Stimulated activated CD4-positive, alpha-beta T cell treated with anti-CD3 and anti-CD28 coated beads, Interleukin-2, amount 100 ng/mL, for 24 hours (primary cell): ENCODE measurements at regions not wholly inside any gene's neighbourhood (a gene's known extent, or its start where the extent isn't known, plus 50 kb on each side); places are given as distances from the start of the nearest gene placed in this dataset.

ENCODE experiments used
- DNase-seq, 2 donors: peaks; one replicate each; pipeline ENCODE4 v3.0.0-alpha.2; 2020

DNA sequence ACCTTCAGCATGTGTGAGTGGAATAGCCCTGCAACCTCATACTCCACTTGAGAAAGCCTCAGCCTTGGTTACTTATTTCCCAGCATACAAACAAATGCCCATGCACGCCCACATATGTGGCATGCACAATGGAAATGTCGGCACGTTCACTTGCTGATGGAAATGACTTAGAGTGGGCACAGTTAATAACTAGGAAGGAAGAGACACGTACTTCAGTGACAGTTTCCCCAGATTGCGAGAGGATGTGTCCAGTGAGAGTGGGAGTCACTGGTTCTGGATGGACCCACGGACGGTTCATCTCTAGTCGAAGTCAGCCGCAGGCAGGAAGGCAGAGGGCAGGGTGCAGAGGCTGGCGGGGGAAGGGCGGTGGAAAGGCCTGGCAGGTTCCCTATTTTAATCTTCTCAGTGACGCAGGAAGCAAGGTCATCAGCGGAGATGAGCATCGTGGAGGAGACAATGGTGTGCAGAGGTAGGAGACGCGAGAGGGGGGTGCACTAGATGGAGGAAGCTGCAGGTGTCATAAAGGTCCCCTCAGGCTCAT lies 350.7 kb upstream of the MYT1L start:
- DNase-seq, result no peak

DNA sequence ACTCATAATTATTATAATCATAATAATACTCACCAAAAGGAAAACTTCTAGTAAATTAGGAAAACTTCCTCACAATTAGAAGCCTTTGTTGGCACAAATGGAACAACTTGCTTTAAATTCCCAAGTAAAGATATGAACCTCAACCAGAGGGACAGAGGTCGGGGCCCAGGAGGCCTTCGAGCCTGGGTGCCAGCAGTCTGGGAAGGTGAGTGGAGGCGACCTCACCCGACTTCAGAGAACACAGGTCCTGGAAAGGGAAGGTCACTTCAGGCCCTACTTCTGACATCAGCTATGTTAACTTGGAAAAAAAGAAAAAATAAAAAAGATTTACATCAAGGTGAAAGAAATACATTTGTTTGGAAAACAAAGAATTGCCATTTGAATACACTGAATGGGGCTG lies 350.0 kb upstream of the MYT1L start:
- no peak for DNase-seq

DNA sequence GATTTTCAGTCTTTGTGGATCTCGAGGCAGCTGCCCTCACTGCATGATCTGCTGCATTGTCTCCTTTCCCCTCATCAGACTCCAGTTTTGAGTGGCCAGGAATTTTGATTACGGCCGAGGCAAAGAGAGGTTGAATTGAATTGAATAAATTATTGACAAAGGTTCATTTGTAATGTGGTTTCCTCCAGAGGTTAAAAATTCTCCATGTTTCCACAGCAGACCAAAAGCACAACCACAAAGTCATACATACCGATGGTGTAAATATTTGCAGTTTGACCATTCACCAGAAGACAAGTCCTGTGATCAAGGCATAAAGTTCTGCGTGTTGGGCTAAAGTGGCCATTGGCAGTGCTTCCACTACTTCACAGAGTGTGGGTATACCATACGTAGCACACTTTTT lies 343.8 kb upstream of the MYT1L start:
- no peak for DNase-seq

DNA sequence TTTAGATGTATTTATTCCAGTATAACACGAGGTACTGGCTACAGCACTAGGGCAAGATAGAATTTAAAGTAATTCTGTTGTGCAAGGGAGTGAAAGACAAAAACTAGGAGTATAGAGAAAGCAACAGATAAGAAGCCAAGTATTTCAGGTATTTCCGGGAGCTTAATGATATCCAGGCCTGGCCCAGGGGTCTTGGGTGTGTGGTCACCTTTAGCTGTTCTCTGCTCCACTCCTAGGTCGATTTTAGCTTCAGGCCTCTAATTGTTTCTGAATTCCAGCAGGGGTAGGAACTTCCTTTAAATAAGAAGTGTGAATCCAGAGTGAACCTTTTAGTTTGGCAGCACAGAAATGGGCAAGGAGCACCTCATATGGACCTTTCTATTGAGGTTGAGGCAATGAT lies 342.3 kb upstream of the MYT1L start:
- DNase-seq, result no peak

DNA sequence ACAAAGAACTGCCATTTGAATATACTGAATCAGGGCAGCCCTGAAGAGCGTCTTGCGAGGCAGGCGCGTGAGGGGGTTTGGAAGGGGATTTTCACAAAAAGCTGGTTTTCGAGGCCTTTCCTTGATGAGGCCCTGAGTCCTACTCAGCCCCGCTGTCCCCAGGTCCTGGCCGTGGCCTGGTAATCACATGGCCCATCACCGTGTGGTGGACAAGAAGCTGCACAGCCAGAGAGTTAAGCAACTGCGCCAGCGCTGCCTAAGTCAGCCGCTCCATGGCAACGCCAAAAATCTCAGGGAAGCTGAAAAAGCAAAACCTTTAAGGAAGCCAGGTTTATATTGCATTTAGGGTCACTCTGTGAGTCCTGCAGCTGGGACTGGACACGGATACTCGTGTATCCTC lies 341.2 kb upstream of the MYT1L start:
- no peak for DNase-seq

DNA sequence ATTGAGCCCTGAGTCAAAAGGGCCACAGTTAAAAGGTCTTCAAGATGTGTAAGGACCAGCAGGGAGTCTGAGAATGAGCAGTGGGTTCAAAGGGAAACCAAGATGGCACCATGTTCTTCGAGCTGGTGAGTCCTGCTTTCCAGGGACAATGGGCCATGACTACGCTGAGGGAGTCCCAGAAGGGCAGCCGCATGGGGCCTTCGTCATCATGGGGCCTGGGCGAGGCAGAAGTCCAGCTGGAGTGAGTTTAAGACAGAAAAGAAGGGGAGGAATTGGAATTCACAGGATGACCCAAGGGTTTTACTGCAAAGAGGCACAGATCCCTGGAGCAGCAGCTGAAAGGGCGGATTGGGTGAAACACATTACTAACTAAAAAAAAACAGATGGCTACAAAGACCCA lies 340.8 kb upstream of the MYT1L start:
- DNase-seq, result no peak

DNA sequence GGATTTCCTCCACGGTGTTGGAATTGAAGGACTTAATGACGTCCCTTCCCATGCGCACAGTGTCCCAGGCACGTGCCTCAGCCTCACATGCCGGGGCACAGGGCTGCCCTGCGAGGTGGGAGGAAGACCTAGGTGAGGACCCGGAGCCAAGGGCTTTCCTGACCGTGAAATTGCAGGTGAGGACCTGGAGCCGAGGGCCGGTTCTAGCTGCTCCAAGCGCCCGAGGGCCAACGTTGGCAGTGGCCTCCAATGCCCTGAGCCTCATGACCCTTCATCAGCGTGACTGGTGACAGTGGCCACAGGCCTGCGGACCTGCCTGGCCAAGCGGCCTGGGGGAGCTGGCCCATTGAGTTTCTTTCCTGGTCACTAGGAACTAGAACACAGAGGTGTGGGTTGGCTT lies 338.2 kb upstream of the MYT1L start:
- DNase-seq, result no peak

DNA sequence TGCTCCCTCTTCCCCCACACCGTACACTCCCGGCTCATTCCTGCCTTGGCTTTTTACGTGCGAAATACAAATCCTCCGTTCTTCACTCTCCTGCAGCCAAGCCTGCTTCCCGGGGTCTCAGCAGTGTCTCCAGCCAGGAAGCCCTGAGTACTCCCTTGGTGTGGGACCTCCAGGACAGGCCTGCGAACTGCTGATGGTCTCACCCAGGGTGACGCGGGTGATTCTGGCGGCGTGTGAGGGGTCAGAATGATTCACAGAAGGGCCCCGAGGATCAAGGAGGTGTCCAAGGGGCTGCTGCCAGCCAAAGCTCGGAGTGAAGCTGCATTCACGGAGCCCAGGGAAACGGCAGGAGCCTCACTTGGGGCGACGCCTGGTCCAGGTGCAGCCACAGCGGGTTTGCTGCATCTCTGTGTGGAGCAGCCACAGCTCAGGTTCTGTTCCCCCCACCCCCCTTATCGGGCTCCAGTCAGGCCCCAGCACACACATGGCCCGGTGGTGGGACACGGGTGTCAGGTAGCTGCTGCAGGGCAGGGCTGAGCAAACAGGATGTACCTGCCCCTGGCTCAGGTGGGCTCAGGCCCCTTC lies 337.7 kb upstream of the MYT1L start:
- DNase-seq, result no peak

DNA sequence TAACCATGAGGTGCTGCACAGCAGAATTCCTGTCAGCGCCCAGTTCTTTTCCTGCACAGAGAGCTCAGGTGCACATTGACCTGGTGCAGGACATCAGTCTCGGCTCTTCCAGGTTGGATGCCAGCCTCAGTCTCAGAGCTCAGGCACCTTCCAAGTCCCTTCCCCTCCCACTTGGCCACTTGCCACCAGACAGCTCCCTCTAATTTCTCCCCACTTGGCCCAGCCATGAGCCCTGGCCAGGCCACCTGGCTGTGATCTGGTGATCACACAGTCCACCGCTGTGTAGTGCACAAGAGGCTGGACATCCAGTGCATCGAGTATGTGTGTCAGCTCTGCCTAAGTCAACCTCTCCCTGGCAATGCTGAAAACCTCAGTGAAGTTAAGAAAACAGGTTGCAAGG lies 336.6 kb upstream of the MYT1L start:
- DNase-seq, result no peak

DNA sequence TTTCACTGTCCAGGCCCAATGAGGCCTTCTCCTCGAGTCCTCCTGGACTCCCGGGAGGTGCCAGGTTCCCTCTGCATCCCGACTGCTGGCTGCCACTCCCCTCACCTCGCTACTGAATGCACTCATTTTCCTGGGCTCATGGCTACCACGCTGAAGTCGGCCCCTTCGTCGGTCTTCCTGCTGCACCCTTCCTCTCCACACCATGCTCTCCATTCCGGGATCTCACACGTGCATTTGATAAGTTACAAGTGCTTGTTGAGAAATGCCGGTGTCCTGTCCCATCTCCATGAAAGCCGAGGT lies 334.7 kb upstream of the MYT1L start:
- DNase-seq, result no peak

DNA sequence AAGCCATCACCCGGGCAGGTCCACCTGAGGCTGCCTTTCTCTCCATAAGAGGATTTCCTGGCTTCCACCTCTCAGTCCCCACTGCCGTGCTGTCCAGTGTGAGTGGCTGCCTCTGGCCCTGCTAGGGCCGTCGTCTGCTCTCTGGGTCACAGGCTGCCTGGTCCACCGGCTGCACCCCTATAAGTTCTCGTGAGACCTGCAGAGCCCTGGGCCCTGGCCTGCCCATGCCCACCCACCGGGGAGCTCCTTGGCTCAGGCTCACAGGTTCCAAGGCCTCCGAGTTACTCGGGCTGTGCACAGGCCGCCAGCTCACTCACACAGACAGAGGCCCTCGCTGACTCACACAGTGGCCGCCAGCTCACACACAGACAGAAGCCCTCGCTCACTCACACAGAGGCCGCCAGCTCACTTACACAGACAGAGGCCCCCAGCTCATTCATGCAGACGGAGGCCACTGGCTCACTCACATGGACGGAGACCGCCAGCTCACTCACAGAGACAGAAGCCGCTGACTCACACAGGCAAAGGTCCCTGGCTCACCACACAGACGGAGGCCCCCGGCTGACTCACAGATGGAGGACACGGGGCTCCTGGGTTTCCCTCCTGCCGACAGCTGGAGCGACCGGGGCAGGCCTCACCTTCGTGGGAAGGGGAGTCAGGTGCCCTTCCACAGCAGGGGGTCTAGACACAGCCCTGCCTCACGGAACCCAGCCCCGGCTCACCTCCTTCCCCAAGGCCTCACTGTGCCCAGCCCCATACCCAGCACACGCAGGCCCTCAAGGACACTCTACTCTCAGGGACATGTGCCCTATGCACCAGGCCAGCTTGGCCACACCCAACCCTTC lies 334.1 kb upstream of the MYT1L start:
- no peak for DNase-seq

DNA sequence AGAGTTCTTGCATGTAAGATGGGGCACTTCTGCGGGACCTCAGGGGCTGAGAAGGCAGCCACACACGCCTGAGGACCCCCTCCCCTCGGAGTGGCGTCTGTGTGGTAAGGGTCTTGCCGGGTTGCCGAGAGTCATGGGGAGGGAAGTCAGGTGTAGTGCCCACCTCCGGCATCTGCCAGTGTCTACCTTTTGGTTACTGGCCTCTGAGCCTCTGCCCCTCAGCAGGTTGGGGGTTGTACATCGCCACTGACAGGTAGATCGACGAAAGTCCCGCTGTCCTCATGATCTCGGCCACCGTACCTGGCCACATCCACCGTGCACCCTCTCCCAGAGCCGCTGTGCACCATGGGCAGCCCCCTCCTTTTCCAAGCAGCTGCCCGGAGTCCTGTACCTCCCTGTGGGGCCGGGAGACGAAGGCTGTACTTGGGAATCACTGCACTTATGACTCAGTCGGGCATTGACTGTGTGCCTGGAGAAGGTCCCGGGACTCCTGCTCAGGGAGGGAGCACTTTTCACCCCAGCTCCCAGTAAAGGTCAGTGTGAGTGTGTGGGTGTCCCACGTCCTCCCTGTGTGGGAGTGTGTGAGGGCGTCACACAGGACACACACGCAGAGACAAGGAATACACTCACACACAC lies 332.4 kb upstream of the MYT1L start:
- no peak for DNase-seq

DNA sequence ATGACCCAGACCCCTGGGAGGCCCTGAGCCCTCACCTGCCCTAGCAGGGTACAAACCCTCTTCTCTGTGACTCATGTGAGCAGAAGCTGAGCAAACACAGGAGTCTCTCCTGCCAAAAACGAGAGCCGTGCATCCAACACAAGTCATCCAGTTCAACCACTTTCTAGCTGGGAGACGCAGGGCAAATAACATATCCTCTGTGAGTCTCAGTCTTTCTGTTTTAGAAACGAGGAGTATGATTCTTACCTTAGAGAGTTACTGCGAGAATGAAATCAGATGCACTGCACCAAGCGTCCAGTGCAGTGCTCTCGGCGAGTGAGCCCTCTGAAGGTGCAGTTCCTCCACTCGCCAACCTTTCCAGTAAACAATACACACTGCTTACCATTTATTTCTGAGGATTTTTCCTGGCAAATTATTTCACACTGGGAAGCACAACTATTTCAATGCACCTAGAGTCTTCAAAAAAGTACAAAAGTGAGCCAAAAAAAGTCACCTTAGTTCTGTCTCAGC lies 331.8 kb upstream of the MYT1L start:
- DNase-seq, result no peak

DNA sequence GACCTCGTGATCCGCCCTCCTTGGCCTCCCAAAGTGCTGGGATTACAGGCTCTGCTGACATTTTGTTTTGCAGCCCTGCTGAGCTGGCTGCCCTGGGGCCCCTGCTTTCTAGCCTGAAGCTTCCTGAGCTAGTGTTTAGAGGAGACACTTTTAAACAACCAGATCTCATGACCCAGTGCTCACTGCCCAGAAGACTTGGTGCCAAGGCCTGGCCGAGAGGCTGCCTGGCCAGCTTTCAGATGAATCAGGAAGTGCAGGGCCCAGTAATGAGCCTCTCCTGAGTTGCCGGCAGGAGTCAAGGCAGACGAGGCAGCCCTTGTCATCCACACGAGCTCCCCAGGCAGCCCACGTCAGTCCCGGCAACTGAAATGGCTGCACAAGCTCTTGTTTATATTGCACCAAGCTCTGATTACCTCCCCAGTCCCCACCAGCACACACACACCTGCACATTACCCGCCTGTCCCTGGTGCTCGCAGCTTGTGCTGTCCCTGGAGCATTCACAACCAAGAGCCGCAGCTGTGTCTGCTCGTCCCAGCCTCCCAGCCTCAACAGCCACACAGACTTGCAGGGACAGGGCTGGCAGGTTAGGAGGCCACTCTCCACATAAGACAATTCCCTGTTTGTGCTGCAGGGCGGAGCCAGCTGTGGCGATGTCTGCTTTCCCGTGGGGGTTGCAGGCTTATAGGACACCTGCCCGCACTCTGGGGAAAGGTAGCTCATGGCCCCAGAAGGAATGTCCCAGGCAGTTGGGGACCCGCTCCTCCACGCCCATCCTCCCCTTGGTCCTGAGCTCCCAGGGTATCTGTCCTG lies 331.2 kb upstream of the MYT1L start:
- DNase-seq, result no peak

DNA sequence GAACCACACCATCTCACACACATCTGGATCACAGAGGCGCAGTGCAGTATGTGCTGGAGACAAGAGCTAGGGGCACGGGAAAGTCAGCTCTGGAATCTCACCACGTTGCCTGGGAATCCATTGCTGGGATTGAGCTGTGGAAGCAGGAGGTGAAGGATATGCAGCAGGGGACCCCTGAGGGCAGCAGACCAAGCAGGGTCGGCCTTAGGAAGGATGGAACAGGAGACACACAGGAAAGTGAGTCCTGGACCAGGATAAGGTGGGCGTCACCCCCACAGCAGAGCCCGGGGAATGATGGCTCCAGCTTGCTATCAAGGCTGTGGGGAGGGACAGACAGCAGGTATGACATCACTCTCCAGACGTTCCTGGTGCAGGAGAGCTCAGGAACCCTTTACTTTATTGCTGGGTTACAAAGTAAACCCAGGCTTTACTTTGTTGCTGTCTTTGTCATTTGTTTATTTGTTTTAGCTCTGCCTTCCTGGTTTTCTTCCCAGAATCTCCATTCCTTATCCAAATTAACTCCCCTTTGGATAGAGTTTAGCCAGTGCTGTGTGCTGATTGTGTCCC lies 329.8 kb upstream of the MYT1L start:
- no peak for DNase-seq

DNA sequence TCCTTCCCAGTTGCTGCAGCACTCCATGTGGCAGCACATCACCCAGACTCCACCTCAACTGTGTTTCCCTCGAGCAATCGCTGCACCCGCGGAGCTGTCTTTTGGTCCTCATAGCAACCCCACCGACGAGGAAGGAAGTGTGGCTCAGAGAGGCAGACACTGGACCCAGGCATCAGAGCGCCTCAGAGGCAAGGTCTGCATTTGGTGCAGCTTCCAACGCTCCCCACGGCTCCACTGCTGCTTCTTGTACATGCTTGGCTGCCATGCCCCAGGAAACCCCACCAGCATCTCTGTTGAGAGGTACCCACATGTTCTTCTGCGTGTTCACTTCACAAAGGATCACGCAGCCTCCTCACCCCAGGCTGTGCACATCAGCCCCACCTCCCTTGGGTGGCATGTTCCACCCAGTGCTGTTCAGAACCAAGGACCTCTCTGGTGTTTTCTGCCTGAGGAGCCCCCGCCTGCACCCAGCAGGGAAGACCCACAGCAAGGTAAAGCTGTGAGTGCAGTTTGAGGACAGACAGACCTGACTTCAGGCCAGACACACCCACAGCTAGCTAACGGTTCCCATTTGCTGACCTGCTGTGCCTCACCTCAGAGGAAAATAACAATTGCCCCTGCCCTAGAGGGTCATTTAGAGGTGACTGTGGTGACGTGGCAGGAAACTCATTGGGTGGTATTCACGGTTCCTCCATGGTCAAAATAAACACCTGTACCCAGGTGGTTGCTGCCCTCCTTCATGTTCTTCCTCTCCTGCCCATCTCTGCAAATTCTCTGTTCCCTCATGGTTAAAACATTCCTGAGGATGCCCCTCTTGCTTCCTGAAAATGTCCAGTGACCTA lies 326.3 kb upstream of the MYT1L start:
- DNase-seq, result no peak

DNA sequence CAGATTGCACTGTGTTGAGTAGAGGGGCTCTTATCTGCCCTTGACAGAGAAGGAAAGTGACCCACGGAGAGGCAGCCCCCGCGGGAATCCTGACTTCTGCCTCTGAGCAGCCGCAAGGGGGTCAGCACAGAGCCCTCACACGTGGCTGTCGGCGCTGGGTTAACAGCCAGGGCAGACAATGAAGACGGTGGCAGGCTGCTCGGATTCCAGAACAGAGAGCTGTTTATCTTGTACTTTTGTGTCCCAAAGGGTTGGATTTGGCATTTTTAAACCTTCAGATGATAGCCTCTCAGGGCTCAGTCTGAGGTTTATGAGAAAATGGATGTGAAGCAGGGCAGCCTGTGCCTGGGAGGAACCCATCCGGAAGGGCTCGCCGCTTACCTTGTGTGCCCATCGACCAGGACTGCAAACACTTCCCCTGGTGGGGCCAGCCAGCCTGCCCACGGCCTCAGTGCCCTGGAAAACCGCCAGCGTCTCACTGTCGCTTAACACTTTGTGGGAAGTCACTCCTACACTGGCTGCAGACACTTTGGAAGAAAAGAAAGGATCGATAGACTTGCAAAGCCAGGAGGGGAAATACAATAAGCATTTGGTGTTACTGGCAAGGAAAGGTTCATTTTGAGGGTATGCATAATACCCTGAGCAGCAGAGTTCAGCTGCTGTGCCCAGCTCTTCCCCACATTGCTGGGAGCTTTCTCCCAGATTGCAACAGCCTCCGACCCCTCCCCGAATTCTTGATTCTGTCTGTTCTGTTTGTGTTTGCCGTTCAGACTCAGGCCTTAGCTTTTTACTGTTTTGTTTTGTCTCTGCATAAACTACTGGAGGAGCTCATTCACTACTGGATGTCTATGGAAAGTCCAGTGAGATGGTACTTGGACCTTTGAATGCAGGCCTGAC lies 325.3 kb upstream of the MYT1L start:
- DNase-seq, result no peak

DNA sequence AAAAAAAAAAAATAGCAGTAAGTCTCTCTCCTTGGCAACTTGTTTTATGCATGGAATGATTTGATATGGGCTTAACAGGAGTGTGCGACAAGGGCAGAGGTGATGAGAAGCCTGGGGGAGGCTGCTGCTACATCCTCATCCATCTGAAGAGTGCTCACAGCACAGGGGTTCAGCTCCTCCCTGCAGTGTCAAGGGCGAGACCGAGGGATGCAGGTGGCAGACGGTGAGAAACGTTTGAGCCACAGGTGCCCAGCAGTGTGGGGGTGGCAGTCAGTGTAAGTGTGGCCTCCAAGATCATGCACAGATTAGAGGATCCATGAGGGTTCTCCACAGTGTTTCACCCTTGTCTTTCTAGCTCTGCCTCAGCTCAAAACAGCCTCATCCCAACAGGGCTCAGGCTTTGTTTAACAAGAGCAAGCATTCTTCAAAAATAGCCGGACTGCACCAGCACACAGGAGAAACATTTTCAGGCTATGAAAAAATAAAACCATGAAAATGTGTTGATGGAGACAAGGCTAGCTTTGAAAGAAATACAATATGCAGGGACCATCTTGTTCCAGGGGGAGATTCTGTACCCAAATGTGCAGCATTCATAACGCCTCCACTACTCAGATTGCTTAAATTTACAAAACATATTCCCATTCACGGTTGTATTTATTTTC lies 324.5 kb upstream of the MYT1L start:
- DNase-seq, result no peak

DNA sequence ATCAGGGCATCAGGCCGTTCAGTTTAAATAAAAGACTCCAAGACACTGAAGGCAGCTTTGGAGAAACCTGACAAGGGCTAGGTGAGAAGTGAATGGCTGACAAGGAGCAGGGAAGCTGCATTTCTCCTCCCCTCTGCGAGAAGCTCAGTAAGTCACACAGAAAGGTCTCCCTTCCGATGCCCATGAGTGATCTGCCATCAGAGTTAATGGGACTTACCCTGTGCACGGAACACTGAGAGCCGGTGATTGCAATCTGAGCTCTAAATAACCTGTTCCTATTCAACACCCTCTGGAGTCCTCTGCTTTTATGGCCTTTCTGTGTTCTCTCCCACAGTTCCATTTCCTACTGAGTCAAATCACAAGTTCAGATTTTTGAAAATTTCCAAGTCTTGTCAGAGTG lies 322.2 kb upstream of the MYT1L start:
- DNase-seq, result no peak
